ENCODE measurements at regions not wholly inside any gene's neighbourhood (a gene's known extent, or its start where the extent isn't known, plus 50 kb on each side); places are given as distances from the start of the nearest gene placed in this dataset.

DNA sequence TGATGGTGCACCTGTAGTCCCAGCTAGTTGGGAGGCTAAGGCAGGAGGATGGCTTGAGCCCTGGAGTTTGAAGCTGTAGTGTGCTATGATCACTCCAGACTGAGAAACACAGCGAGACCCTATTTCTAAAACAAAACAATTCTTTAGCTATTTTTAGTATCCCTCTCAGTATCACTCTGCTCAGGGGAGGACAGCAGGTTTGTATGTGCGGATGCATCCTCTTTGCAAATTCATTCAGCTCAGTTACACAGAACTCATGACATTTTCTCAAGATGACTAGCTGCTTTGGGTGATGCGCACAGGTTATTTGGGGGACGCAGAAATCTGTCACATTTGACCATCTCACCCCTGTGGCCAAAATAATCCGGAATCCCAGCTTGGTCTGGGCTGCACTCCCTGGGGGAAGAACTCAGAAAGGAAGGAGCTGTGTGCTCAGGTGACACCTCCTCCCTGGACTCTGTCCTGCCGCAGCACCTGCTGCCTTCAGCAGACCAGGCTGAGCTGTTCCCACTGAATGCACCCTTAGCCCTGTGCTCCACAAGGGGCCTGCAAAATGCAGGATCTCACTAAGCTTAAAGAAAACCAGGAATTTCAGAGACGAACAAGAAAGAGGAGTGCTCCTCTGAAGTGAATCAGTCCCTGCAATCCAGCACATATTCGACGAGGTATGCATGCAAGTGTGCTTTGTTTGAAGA, 89.5 kb upstream of the PGBD5 start:
- no peak for DNase-seq (ENCODE audit: low read depth)

DNA sequence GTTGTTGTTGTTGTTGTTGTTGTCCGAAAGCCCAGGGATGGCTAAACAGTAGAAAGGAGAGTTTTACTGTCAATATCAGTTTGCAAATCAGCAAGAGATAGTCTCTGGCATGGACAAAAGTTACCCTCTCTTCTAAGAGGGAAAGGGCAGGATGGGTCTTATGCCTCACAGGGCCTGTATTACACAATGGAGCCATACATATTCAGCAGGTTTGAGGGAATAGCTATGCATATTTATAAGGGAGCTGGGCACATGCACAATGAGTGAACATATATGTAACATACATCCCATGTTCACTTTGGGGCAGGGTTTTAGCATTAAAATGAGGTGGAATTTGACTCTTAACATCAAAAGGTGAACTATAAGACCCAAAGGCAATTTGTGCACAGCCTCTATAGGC, 84.4 kb upstream of the PGBD5 start:
- no peak for DNase-seq (ENCODE audit: low read depth)

DNA sequence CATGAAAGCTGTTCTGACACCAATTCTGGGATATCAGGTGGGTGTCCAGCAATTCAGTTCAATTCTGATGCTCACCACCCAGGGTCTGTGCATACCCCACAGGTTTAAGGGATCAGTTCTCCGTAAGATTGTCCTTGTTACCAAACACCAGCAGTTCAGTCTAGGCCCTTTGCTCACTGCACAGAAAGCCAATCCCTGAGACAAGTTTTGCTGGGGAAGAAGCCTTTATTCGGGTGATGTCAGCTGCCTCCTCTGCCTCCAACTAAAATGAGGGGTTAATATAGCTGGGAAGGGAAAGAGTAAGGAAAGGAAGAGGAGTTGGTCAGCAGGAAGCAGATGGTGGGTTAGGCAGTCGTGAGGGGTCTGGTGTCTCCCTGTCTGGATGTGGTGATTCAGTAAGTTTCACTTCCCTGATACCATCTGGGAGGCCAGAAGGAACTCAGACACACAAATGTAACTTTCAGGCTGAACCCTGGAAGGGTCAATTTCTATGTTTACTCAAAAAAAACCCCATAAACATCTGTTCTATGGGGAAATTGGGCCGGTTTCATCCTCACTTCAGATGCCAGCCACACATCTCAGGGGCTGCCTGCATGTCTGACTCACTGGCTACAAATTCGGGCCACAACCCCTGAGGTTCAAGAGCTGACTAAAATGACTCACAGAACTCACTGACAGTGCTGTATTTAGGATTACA, 83.3 kb upstream of the PGBD5 start:
- peak; percentile 18 for DNase-seq (ENCODE audit: low read depth)

DNA sequence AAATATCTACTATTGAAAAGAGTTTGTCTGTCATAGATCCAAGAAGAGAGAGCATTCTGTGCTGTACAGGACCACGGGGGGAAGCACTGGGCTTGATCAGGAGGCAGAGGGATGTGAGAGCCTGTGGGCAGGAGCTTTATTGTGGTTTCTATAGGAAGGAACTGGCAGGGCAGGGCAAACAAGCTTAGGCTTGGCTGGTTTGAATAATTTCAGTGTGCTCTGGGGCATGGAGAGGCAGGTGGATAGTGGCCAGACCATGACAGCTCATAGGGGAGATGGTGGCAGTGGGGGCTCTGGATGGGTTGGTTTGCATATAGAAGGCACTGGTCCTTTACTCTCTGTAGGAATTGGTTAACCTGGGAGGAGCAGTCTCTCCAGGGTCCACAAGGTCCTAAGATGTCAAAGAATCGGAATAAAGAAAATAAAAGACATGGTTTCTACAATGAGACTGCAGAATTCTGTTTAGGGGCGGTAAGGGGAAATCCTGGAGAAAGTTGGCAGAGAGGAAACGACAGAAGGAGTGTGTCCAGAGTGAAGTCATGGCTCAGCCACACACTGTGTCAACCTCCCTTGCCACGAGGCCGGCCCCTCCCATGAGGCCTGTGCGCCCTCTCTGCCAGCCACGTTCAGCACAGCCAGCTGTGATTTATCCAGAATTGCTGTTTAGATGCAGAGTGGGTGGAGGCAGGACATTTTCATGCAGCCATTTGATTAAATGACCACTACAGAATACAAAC, 81.7 kb upstream of the PGBD5 start:
- DNase-seq (ENCODE audit: low read depth): no peak

DNA sequence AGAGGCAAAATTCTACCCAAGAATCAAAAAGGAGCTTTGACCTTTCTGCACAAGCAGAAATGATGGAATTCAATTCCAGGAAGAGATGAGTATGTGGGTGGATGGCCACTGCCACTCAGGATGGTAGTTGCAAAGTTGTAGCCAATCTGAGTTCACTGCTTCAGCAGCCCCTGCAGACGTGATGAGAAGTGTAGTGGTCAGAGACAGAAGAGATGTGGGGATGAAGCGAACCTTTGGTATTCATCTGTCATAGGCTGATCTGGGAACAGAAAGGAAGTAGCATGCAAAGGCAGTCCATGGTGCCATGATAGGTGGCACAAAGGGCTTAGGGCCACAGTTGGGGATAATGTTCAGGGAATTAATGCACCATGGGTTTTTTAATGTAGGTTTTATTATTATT, 81.1 kb upstream of the PGBD5 start:
- DNase-seq (ENCODE audit: low read depth): no peak

DNA sequence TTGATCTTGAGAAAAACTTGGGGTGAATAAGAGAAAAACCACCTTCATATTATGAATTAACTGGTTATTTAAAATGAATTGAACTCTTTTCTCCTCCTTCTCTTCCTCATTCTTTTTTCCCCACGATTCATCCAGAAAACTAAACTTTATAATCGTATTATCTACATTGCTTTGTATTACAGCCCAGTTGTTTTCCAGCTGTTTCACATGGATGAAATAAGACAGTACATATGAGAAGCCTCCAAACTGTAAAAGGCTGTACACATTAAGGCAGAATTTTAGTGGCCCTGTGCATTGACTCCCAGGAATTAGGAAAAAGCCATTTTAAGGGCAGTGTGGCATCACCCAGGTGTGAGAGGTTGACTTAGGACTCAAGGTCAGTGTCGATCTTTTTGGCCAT, 80.3 kb upstream of the PGBD5 start:
- no peak for DNase-seq (ENCODE audit: low read depth)

DNA sequence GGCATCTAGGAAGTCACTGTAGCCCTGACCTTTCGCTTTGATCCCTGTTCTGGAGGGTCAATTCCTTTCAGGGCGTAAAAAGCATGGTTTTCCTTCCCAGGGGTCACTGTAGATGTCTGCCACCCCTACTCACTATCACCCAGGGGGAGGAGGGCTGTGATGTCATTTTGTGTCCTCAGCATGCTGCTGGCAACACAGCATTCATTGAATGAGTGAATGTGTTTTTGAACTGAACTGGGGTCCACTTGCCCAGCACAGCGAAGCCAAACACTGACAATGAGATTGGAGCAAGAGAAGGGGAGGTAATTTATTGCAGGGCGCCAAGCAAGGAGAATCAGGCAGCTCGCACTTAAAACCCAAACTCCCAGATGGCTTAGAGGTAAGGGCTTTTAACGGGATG, 78.2 kb upstream of the PGBD5 start:
- DNase-seq (ENCODE audit: low read depth): no peak

DNA sequence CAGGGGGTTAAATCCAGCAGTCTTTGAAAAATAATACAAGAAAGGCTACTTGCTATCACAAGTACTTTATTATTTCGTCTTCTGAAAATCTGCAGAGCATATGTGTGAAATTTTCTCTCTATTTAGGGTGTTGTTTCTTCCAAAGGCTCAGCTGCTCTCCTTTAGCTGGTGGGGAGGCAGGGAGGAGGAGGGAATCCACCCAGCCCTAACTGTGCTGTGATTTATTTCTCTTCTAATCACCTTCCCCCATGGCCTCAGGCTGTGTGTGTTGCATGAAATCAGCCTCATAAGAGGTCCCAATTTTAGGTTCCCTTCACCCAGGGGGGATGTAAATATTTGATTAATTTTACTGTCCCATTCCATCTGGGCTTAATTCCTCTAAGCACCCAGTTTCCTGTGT, 77.6 kb upstream of the PGBD5 start:
- no peak for DNase-seq (ENCODE audit: low read depth)

DNA sequence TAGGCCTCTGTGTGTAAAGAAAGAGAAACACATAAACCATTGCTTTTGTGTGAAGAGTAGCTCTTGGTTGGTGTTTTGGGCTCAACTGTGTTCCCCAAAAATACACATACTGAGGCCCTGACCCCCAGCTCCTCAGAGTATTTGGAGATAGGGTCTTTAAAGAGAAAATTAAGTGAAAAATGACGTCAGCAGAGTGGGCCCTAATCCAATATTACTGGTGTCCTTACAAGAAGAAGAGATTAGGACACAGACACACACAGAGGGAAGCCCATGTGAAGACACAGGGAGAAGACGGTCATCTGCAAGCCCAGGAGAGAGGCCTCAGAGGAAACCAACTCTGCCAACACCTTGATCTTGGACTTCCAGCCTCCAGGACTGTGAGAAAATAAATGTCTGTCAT, 76.9 kb upstream of the PGBD5 start:
- no peak for DNase-seq (ENCODE audit: low read depth)

DNA sequence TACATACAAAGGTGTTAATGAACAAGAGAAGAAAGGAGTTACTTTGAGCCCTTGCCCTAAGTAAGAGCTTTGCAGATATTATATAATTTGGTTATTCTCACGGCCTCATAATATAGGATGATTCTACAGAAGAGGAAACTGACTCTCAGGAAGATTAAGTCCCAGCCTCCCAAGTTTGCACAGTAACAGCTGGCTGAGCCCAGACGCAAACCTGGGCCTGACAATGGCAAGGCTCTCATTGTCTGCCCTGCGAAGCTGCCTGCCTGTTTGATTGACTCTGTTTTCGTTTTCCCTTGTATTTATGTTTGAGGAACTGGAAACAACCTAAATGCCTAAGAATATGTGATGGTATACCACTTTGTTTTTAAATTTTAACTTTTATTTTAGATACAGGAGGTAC, 76.2 kb upstream of the PGBD5 start:
- DNase-seq (ENCODE audit: low read depth): no peak

DNA sequence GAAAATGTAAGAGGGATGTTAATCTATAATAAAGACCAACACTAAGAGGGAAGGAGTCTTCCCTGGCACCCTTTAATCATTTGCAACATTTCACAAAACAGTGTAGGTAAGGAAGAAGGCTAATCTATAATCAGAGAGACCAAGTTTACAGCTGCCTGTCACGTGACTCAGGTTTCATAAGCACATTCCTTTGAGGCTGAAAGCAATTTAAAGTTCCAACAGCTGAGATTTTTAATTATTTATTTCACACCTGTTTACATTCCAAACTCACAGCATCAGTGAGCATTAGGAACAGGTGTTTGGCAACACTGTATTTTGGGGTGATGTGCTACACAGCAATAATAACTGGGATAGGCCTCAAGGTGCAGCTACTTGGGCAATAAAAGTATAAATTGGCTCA, 75.7 kb upstream of the PGBD5 start:
- no peak for DNase-seq (ENCODE audit: low read depth)

DNA sequence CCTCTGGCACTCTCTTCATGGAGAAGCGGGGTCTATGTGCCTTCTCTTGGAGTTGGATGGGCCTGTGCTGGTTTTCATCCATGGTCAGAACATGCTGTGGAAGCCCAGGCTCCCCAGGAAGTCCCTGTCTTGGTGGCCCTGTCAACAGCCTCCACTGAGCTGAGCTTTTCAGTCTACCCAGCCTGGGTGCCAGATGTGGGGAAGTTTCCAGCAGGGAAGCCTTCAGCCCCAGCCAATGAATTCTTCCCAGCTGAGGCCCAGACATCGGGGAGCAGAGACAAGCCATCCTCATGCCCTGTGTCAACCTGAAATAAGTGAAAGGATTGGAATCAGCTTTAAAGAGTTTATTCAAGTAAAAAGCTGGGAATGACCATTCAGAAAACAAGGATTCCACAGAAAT, 75.1 kb upstream of the PGBD5 start:
- DNase-seq (ENCODE audit: low read depth): no peak

DNA sequence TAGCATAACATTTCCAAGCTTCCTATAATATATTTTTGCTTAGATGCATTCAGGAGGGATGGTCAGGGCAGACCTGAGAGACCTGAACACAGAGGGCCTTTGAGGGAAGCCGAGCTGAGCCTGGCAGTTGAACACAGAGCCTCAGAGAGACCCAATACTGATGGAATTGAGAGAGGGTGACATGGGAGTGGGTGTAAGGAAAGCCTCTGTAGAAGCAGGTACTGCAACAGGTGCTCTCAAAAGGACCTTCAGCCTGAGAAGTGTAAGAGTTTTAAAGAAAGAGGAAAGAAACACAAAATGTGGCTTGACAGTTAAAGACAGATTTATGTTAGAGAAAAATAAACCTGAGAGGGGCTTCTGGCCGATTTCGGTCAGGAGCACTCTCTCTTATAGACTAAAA, 73.9 kb upstream of the PGBD5 start:
- DNase-seq (ENCODE audit: low read depth): no peak

DNA sequence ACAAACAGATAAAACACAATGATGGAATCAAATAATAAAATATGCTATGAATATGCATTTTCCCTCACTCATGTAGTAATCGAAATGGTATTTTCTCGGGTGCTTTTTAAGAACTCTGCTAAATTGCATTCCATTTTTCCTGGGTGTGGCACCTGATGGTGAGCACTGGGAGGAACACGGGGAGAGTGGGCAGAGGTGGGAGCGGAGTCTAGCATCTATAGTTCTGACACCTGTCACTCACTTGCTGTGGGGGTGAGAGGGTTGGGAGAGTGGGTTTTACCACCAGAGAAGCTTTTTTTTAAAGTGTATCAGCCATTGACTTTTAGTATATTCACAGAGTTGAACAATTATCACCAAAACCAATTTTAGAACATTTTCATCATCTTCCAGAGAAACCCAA, 73.4 kb upstream of the PGBD5 start:
- DNase-seq (ENCODE audit: low read depth): no peak

DNA sequence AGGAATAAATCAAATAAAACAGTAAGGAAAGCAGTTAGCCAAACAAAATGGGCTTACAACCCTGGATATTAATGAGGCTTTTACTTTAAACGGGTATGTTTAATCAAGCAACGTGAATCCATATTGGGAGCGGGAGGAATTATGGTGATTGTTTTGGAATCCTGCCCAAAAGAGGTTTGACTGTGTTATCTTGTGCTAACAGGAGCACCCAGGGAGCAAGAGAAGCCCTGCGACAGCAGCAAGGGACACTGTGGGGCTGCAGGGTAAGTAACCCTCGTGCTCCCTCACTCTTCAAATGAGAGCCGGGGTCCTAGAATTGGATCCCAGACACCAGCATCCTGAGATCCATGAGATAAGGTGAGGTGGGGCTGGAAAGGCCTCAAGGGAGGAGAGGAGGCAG, 72.6 kb upstream of the PGBD5 start:
- no peak for DNase-seq (ENCODE audit: low read depth)

DNA sequence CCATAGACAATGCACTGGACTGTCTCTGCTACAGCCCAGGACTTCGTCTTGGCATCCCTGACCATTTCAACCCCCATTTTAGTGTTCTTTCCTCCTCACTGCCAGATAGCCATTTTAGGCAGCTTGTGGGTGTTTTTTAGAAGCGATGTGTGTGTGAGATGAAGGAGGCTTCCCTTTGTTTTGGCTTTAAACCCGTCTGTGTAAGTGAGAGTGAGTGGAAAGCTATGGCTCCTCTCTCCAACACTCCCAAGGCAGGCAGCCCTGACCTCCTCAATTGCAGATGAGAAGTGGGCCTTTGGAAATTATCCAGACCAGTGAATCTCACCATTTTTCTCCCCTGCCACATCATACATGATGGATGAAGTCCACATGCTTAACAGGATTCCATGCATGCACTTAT, 70.3 kb upstream of the PGBD5 start:
- DNase-seq (ENCODE audit: low read depth): no peak

DNA sequence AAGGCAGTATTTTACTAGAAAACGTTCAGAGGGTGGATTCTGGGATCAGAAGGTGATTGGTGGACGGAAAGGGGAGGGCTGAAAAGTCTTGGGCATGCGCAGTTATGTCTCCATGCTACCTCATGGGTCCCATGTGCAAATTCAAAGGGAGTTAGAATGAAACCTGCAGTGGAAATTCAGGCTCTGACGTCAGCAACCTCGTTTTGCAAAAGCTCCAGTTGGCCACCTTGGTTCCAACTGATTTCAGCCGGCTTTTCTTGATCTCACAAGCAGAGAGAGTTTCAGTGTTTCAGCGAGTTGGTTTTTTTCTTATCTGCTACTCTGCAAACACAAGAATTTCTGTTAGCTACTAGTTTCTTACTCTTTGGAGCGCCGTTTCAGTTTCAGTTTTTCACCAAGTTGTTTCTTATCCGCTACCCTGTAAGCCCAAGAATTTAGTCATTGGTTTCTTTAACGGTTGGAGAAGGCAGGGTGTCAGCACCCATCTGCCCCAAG, 69.8 kb upstream of the PGBD5 start:
- no peak for DNase-seq (ENCODE audit: low read depth)

DNA sequence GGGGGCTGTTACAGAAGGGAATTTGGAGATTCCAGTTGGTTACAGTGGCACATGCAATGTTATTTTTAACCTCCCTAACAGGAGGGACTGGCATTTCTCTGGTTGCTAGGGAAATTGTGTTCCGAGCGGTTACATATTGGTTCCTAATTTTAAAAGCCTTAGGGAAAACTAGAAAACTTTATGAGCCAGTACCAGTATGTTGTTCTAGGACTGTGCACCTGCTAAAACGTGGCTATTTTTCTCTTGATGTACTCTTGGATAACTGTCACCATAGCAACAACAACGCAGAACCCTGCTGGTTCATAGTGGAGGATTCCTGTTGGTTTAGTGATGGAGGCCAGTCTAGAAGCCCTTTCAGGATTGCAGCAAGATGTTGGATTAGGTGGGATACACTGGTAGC, 68.9 kb upstream of the PGBD5 start:
- no peak for DNase-seq (ENCODE audit: low read depth)

DNA sequence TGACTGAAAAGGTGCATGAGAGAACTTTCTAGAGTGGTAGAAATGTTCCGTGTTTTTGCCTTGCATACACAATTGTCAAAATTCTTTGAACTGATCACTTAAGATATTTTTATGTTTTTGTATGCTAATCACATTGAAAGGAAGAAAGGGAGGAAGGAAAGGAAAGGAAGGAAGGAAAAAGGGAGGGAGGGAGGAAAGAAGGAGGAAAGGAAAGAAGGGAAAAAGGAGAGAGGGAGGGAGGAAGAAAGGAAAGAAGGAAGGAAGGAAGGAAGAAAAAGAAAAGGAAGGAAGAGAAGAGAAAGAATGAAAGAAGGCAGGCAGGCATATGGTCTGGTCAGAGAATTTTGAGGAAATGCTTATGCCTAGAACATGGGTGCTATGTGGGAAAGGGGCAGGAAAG, 68.4 kb upstream of the PGBD5 start:
- DNase-seq (ENCODE audit: low read depth): no peak

DNA sequence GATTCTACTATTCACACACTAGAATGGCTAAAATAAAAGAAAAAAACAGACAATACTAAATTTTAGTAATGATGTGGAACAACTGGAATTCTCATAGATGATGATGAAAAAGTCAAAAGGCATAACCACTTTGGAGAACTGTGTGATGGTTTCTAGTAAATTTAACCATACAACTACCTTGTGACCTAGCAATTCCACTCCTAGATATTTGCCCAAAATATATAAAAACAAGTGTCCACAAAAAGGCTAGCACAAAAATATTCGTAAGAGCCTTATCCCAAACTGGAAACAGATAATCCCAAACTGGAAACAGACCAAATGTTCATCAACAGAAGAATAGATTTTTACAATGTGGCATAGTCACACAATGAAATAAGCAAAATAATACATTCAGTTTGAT, 67.9 kb upstream of the PGBD5 start:
- DNase-seq (ENCODE audit: low read depth): no peak

DNA sequence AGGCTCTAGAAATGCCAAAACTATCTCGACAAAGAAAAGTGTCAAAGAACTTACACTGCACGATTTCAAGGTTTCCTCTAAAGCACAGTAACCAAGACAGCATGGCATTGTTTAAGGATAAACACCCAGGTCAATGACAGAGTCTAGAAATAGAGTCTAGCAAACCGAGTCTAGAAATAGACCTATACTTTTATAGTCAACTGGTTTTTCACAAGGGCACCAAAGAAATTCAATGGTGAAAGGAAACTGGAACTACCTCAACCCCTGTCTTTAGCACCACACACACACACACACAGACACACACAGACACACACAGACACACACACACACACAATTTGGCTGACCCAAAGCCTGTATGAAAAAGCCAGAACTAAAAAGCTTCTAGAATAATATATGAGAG, 67.1 kb upstream of the PGBD5 start:
- no peak for DNase-seq (ENCODE audit: low read depth)

DNA sequence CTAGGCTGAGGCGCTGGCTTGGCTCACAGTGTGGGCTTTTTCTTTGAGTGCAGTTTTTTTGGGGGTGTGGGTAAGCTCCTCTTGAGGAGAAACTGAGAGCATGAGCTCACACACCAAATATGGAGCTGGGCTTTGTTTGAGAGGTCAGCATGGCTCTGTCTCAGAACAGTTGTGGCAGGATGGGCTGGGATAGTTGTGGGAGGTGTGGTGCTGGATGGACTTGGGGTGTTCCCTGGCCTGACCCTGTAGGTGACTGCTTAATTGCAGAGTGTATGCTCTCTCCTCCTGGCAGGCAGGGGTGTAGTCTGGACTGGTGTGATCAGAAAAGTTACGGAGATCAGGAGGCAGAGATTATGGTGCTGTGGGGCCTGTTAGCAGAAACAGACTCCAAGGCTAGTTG, 64.3 kb upstream of the PGBD5 start:
- no peak for DNase-seq (ENCODE audit: low read depth)

DNA sequence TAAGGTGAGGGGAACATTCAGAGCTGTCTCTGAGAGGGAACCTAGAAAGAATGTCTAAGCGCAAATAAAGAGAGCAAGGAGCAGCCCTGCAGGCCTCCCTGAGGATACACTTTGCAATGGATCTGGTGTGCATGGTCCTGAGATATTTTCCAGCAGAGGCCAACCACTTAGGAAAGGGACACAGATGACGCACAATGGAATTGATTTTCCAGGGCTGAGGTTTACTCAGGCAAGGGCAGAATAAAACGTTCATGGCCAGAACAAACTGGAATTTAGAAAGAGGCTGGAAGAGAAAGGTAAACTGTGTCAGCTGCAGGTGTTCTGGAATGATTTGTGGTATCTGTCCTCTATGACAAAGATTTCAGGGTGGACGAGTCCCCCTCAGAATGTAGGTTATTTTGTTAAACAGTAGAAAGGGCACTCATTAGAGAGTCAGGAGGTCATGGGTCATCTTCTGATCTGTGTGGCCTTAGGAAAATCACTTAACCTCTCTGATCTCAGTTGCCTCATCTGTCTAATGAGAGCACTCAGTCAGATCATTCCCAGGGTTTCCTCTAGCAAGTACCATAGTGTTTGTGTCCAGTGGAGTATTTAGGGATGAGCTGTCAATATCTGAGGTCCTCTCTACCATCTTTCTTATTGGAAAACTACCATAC, 61.8 kb upstream of the PGBD5 start:
- no peak for DNase-seq (ENCODE audit: low read depth)

Measured in fibroblast of the conjunctiva (primary cell).